DMS 273 (cell line): ENCODE measurements at regions not wholly inside any gene's neighbourhood (a gene's known extent, or its start where the extent isn't known, plus 50 kb on each side); places are given as distances from the start of the nearest gene placed in this dataset.
"Not testable (repeated sequence)": the region's sequence is repeated elsewhere in the genome, so short reads cannot be mapped to it uniquely, and the experiment has no call there.

Source experiments
- DNase-seq: peaks from one replicate; lab custom pipeline; 2025; ENCODE audit not compliant: unreplicated experiment; lab: John Stamatoyannopoulos, UW

DNA sequence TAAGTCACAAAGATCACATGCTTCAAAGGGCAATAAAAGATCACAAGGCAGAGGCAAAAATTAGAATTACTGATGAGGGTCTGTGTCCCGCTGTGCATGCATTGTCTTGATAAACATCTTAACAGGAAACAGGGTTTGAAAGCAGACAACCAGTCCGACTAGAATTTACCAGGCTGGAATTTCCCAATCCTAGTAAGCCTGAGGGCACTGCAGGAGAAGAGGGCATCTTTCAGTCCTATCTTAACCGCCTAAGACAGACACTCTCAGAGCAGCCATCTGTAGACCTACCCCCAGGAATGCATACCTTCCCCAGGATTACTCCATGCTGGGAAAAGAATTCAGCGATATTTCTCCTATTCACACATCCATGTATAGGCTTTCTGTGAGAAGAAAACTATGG is 465.8 kb upstream of the TMEFF2 start:
- not testable (repeated sequence) for DNase-seq

DNA sequence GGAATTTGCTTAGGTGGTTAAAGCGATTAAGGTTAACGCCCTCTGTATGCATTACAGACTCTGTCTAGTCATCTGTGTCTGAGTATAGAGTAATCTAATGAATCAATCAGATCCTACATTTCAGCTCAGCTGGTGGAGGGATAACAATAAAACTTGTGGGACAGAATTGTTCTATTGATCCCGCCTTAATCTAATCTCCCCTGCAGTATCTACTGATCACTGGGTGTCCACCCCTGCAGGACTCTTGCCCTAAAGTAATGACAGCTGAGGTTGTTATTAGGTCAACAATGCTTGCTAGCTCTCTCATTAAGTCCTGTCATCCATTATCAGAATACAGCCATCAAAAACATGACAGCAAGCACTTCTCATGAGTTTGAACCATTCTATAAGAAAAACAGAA is 462.6 kb upstream of the TMEFF2 start:
- no peak for DNase-seq

DNA sequence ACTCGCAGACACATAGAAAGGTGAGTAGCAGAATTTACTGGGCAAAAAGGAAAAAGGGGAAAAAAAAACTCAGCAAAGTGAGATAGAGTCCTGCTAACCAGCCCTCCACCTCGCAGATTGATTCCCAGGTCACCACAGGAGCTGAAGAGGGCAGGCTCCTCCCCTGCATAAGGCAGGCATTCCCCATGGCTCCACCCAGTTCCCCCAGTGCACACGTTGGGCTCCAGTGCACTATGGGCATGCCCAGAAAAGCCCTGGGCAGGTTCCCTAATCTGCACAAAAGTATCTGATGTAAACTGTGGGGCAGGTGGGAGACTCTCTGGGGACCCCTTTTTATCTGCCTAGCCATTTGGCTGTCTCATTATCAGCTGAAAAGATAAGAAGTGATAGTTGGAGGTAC is 461.2 kb upstream of the TMEFF2 start:
- no peak for DNase-seq

DNA sequence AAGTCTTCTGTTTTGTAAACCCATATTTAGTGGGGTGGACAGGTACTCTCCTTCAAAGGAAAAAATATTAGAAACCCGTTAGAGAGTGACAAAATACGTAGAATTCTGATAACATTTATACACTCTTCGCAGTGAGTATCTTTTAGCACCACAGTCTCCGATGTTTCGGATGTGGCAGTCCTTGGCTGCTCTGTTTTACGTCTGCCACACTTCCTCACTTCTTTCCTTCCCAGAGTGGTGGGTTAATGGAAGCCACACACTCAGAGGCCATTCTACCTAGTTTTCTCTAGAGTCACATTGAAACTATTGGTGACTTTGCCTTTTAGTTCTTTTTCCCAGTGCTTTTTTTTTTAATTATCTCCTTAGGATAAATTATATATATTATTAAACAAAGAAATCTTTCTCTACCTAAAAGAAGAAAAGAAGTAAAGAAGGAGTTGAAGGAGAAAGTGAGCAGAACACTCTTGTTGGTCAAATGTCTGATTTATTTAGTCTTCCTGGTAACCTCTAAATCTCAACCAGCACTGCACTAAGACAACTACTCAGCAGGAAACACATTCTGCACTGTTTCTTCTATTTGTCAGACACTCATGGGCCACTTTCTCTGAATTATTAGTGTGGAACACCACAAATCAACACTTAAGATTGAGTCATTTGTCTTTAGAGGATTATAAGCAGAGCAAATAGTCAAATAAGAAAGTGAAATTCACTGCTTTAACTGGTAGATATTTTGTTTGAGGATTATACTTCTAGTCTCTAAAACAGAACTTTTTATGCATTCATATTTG is 451.3 kb upstream of the TMEFF2 start:
- DNase-seq, result no peak

DNA sequence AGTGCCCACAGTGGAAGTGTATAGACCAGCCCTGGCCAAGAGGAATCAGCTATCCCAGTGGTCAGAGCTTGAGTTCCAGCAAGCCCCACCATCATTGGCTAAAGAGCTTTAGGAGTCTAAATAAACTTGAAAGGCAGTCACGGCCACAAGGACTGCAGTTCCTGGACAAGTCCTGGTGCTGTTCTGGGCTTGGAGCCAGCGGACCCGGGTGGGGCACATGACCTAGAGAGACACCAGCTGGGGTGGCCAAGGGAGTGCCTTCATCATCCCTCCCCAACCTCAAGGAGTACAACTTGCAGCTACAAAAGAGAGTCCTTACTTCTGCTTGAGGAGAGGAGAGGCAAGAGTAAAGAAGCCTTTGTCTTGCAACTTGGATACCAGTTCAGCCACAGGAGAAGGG is 439.8 kb upstream of the TMEFF2 start:
- DNase-seq, result no peak

DNA sequence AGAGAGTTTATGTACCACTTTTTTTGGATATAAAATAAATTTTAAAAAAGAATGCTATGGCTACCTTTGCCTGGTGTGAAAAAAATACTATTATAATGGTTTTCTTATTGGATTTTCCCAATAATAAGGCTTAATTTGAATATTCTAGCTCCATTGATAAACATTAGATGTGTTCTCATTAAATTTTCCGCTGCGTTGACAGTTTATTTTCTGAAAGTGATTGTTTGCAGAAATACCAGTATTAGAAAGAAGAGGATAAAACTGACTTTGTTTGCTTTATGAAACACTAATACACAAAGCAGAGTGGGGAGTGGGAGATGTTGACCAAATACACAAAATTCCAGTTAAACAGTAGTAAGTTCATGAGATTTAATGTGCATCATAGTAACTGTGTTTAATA is 433.3 kb upstream of the TMEFF2 start:
- DNase-seq, result no peak

DNA sequence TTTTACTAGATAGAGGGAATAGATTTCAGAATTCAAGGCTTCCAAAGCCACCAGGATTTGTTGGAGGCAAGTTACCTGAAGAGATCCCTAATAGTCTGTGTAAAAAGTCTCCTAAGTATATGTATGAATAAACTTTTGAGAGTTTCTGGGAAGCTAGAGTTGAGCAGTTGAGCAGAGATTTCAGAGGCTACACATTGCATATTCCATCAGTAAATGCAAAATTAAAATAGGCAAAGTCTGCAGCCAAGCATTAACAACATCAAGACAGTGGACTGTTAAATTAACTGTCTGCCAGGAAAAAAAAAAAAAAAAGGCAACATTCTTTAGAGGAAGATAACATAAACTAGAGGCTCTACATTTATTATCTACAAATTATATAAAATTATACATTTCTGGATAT is 420.4 kb upstream of the TMEFF2 start:
- no peak for DNase-seq

DNA sequence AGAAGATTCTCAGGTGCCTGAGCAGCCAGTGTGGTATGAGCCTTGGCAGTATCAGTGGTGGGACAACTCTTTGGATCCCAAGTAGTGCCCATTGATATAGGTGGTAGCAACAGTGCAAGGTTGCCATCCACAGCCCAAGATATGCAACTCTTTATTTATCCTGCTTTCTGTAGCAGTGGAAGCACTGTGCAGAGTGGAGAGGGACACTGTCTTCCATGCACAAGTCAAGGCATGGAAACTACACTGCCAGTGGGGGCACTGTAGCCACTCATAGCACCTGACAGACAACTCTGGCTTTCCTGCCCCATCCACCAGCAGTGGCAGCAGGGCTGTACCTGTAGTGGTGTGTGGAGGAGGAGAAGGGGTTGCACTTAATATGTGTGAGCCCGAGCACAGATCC is 409.6 kb upstream of the TMEFF2 start:
- DNase-seq, result no peak

DNA sequence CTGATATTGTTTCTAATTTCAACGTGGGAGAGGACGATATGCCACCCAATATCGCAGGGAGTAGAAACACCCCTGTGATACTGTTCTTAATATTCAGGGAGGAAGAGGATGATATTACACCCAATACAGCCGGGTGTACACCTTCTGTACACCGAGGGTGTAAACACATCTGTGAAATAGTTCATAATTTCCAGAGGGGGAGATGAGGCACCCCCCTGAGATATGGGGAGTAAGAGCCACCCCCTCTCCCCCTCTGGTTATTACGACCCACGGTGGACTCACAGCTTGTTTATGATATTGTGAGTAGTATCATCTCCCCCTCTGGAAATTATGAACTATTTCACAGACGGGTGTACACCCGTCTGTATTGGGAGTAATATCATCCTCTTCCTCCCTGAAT is 403.9 kb upstream of the TMEFF2 start:
- DNase-seq, result not testable (repeated sequence)

DNA sequence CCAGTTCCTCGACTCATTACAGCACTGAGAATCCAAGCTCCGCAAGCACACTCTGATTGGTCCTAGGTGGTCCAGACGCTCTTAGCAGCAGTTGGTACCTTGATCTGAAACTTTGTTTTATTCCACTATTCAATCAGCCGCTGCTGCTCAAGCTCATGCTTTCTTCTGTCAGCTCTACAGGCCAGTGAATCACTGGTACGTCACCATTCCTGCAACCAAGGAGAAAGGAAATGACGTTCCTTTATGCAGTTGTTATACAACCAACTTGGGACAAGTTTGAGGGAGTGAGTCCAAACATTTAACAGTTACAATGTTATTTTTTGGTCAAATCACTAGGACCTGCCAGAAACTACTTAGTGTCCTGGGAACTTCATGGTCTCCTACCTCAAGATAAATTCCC is 398.8 kb upstream of the TMEFF2 start:
- DNase-seq, result no peak

DNA sequence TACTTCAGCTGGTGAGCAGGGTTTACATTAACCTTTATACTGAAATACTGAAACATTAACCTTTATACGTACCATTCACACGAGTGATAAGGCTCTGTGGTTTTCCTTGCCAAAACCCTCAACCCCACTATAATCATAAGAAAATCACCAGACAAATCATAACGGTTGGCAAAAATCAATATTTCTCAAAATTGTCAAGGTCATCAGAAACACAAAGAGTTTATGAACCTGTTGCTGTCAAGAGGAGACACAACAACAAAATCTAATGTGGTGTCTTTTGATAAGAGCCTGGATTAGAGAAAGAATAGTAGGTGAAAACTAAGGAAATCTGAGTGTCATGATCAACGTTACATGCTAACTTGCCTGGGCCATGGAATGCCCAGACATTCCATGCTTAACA is 396.9 kb upstream of the TMEFF2 start:
- no peak for DNase-seq

DNA sequence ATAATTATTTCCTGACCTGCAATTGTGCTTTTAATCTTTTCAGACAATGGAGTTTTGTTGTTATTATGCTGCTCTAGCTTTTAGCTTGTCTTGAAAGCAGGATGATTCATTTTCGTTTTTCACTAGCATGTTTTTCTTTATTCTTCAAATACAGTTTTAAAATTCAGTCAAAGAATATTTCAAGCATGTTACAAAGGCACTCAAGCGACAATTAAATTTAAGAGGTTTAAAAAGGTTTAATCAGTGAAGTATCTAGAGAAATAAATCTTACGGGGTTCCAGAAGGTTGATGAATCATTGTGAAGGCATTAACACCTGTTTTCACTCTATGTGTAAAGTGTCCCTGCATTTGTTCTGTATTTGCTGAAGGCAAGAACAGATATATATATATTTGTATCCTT is 390.7 kb upstream of the TMEFF2 start:
- no peak for DNase-seq

DNA sequence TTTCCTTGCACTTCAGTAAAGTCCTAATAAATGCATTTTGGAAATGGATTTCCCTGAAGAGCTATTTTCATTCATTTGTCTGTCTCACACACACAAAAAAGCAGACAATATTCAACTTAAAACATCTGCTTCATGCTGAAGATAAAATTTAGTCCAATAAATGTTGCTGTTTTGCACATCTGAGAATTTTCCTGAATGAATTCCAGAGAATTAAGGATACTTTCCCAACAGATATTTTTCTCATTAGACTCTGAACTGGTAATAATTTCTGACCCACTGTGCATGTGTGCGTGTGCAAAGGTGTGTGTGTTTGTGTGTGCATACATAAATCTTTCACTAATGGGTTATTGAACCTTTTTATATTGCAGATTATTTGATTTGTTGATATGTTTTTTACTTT is 390.2 kb upstream of the TMEFF2 start:
- no peak for DNase-seq

DNA sequence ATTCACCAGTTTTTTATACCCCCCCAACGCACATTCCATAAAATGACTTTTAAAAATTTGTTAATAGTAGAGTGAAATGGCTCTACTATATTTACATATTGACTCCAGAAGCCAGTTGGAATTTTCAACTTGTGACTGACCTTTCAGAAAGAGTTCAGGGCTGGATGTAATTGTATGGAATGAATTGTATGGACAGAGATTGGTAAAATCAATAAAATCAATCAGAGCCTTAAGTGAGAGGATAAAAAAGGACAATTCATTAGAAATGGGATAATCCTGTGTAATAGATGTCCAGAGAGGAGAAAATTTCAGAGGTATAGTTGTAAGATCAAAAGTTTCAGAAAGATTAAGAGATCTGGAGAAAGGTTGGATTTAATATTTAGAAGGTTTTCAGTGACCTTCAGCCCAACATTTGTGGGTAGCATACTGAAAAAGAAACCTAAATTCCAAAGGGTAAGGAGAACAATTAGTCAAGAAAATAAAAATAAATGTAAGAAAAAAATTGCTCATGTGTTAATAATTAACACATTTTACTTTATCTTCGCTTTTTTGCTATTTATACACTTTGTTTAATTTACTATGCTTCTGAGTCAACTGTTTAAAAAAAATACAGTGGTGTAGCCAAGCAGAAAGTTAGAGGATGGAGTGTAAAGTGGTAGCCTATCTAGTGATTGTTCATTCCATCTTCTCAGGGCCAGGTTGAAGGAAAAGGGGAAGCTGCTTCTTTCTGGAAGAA is 385.4 kb upstream of the TMEFF2 start:
- no peak for DNase-seq

DNA sequence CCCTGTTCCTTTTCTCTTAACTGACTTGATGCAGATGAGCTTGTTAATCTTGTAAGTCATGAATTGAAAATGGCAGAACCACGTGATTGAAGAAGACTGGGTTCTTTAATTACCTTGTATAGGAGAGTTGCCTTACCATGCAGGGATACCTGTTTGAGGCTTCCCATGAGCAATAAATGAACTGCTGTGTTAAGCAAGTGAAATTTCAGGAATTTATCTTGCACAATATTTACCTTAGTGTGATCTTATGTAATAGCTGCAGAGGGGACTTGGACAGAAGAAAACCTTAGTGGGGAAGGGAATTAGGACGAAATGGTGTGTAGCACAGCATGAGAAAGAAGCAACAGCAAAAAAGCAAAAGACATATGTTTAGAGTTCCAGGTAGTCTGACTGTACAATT is 384.0 kb upstream of the TMEFF2 start:
- DNase-seq, result no peak

DNA sequence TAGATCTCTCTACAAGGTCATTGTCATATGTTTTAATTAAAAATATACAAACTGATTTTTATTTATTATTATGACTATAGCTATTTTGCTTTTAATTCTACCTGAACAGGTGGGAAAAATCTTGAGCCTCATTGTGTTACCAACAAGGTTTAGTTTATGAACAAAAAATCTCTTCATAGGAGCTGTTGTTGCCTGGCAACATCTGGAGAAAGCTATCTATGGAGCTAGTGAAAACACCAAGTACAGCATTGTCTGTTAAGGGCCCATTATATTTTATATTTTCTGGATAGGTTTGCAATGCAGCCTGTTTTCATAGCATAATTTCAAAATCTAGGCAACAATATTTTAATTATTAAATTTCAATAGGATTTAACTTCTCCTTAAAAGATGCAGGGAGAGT is 383.0 kb upstream of the TMEFF2 start:
- no peak for DNase-seq

DNA sequence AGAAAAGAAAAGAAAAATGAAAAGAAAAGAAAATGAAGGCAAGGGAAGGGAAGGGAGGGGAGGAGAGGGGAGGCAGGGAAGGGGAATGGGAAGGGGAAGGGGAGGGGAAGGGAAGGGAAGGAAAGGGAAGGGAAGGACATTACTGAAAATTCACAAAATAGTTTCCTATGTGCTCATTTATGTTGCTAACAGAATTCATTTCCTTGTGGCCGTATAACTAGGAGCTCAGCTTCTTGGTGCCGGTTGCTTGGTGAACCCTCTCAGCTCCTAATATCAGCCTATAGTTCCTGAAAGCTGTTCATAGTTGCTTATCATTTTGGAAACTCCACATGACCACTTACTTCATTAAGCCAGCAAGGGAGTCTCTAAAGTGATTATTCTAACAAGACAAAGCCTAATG is 379.8 kb upstream of the TMEFF2 start:
- no peak for DNase-seq

DNA sequence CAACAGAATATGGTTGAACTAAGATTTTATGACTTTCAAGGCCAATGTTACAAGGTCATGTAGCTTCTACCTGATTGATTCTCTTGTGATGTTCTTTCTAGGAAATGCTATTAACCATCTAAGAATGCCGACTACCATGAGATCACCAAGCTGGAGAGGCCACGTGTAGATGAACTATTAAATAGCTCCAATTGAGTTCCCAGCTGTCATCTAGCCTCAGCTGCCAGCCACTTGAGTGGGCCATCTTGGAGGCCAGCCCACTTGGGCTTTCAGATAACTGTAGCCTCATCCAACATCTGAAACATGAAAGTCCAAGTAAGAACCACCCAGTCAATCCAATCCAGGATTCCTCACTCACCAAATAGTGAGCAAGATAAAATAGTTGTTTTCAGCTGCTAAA is 376.9 kb upstream of the TMEFF2 start:
- no peak for DNase-seq

DNA sequence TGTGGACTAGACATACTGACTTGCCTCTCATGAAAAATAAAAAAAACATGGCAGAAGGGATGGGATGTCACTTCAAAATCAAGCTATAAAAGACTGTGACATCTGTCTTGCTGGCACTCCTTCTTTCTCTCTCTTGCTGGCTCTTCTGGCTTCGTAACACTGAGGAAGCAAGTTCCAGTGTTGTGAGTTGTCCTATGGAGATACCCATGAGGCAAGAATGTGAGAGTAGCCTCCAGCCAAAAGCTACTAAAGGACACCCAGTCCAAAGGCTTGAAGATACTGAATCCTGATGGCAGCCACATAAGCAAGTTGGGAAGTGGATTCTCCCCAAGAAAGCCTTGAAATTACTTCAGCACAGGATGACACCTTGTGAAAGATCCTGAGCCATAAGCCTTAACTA is 376.1 kb upstream of the TMEFF2 start:
- DNase-seq, result no peak

DNA sequence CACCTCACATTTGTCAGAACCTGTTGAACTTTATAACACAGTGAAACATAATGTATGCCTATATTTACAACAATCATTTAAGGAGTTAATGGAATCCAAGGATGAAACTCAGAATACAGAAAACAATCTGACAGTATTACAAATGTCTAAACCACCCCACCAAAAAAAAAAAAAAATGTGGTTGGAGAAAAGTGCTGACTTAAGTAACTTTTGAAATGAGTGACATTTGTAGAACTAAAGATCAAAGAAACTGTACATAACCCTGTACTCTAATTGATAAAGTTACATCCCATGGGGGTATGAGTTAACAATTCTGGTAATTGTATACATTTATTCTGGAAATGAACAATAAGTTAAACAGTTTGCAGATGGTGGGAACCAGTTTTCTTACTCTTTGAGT is 372.1 kb upstream of the TMEFF2 start:
- no peak for DNase-seq

DNA sequence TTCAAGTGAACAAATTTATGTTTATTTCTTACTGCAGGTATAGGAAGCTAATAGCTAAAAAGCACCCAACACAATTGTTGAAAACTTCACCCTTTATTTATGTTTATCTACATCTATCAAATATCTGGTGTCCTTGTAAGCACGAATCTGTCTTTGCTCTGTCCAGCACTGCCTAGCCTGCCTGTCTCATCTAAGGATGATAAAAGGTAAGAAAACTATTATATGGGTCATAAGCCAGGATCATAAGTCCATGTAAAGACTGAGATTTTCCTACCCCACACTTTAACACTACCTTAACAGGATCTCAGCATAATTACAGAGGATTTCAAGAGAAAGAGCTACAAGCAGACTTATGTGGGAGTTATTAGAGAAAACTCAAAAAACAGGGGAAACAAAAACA is 365.6 kb upstream of the TMEFF2 start:
- no peak for DNase-seq

DNA sequence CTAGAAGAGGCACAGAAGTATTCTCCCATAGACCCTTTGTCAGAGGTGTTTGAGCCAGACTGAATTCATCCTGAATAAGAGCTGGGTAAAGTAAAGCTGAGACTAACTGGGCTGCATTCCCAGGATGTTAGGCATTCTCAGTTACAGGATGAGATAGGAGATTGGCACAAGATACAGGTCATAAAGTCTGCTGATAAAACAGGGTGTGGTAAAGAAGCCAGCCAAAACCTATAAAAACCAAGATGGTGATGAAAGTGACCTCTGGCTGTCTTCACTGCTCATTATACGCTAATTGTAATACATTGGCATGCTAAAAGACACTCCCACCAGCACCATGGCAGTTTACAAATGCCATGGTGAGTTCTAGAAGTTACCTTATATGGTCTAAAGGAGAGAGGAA is 364.9 kb upstream of the TMEFF2 start:
- no peak for DNase-seq

DNA sequence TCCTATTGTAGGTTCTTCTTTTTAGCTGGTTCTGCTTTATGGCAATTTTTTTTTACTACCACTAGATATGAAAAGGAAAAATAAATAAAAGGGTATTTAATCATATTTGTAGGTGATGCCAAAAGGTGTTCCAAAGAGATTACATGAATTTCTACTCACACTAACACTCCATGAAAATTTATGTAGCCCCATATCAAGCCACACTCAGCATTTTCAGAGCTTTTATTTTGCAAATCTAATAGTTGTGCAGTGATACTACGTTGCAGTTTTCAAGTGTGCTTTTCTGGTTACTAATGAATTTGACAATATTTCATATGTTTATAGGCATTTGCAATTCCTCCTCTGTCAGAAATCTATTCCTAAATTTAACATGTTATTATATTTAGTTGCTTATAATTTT is 363.9 kb upstream of the TMEFF2 start:
- DNase-seq, result no peak
